HG02610 (cell line): ENCODE measurements at regions not wholly inside any gene's neighbourhood (a gene's known extent, or its start where the extent isn't known, plus 50 kb on each side); places are given as distances from the start of the nearest gene placed in this dataset.

Experiments used
- ATAC-seq: cut with Tn5 transposase; IDR thresholded peaks from one replicate; pipeline ENCODE4 v1.9.1; 2021; ENCODE audit warnings: mild to moderate bottlenecking, moderate library complexity; ENCODE audit not compliant: unreplicated experiment

- ATAC-seq, result no peak
These were observed 457.9 kb upstream of the TPK1 start for GRCh38 chr7:145293754-145294153.

DNA sequence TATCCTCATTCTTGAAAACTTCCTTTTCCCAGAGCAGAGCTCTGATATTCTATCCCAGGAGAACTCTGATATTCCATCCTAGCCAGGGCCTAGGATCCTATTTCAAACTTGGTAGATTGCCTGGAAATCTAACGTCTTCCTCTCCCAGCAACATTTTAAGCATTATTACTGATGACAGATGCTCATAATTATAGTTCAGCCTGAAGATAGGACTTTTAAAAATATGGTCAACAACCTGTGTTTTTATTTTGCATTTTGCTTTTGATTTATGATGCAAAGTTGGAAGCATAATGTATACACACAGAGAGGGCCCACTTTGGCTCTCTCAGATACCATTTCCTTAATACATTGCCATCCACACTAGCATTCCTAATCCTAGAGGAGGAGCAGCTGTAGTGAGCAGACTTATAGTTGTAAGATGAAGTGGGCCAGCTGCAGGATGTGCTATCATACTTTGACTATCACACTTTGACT, 457.4 kb upstream of the TPK1 start:
- no peak for ATAC-seq

DNA sequence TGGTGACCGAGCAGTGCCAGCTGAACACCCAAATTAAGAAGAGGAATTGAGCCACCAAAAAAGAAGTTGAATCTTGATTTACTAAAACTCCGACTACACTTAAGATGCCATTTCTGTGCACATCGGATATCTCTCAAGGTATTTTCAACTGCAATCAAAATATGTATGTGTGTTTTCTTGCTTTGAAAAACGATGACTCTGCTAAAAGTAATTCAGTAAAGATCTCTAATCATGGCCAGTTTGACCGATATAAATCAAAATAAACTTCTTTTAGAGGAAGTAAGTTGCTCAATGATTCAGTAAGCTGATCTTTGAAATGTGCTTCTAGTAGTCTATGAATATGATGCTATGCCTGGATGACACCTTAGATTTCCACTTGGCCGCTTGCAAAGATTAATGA, 453.5 kb upstream of the TPK1 start:
- no peak for ATAC-seq

DNA sequence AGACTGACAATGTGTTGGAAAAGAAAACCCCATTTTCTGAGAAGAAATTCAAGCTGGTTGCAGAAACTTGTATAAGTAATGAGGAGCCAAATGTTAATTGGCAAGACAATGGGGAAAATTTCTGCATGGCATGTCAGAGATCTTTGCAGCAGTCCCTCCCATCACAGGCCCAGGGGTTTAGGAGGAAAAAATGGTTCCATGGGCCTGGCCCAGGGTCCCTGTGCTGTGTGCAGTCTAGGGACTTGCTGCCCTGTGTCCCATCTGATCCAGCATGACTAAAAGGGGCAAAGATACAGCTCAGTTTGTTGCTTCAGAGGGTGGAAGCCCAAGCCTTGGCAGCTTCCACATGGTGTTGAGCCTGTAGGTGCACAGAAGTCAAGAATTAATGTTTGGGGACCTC, 440.3 kb upstream of the TPK1 start:
- ATAC-seq, result no peak

GRCh38 chr7:145269418-145270161, 433.7 kb upstream of the TPK1 start:
- ATAC-seq, result no peak

DNA sequence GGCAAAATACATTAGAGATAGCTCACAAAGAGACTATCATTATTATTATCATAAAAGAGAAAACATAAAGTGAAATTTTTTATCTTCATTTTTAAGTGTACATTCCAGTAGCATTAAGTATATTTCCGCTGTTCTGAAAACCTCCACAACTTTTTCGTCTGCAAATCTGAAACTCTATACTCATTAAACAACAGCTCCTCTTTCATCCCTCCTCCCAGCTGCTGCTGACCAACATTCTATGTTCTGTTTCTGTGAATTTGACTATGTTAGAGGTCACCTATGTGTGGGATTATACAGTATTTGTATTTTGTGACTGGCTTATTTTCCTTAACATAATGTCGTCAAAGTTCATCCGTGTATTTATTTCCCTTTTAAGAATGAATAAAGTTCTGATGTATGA, 429.3 kb upstream of the TPK1 start:
- ATAC-seq, result no peak

DNA sequence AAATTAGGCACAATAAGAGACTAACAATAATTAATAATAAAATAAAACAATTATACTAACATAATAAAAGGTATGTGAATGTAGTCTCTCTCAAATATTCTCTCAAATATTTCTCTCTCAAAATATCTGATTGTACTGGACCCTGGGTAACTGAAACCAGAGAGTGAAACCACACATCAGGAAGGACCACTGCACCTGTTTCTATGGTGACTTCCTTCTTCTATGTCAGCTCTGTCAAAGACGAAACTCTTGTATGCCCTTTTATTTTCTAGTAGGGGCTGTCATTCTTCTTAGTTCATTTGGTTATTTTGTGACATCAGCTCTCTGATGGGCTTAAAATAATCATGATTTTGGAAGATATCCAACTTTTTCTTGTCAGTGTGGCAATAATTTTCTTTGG, 428.0 kb upstream of the TPK1 start:
- ATAC-seq, result no peak

DNA sequence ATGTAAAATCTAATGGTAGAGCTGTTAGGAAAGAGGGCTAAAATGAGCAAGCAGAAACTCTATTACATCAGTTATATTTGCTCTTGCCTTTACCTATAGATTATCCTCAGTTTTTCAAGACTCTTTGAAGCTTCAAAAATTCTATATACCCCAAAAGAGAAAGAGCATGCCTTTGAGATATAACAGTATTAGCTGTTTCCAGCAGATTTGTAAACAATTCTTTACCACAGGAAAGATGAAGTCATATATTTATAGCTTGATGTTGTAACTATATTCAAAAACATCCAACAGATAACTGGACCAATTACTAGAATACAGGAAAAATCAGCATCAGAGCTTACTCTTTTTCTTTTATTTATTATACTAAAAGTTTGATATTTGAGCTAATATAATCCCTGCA, 416.2 kb upstream of the TPK1 start:
- ATAC-seq, result no peak

DNA sequence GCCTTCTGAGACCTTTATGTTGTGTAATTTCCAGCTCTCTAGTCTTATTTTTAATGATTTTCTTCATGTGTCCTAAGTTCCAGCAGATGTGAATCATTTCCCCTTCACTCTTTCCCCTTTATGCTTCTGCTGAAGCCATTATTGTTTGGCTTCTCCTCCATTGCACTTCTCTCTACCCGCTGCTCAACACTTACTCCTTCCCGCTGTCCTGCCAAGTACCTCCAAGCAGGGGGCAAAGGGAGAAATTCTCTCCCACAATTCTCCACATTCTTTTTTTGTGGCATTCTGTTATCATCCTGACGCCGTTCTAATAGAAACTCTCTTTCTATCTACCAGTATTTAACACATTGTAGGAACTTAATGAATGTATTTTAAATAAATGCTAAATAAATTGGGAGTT, 388.9 kb upstream of the TPK1 start:
- no peak for ATAC-seq

GRCh38 chr7:145219461-145219860, 383.6 kb upstream of the TPK1 start:
- ATAC-seq, result no peak

- no peak for ATAC-seq
These were observed 381.0 kb upstream of the TPK1 start for GRCh38 chr7:145216866-145217265.

GRCh38 chr7:145212050-145212449, 376.2 kb upstream of the TPK1 start:
- no peak for ATAC-seq

DNA sequence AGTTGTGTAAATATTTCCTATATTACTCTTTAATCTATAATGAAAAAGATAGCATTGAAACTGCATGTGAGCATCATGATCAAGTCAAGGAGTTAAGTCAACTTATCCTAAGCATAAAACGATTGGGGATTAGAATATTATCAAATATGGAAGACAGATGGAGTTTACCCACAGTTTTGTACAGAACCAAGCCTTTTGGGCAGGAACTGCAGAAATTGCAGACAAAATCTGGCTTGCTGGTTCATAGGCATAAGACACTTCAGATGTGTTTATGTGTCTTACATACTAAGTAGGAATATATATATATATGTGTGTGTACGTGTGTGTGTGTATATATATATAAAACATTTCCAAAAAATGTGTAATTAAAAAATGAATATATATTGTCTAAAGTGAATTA, 375.4 kb upstream of the TPK1 start:
- no peak for ATAC-seq

DNA sequence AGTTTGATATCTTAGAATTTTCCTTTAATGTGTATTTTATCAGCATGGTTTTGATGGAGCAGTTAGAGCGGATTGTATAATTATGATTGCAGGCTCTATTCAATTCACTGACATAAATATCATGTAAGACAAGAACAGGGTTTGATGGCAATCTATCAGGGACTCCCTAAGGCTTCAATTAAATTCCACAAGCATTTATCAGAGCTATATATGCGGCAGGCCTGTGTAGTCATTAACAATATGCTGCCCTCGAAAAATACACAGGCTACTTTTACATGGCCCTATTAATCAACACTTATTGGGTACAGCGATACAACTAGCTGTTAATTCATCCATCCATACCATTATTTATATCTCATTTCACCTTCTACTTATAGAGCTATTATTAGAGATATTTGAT, 358.1 kb upstream of the TPK1 start:
- no peak for ATAC-seq

DNA sequence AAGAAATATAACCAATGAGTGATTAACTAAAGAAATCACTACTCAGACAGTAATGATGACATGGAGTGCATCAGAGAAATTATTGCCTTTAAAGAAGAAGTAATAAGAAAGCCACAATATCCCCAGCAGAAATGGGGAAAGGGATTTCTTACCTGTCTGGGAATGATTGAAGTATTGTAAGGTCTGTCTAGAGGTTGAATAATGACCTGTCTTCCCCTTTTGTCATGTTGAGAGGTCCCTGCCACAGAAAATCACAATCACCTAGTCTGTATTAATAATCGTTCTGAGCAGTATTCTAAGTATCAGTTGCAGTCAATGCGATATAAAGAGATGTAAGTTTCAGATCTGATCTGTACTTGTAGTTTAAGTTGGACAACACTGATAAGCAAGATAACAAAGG, 349.1 kb upstream of the TPK1 start:
- no peak for ATAC-seq

GRCh38 chr7:145183069-145183468, 347.2 kb upstream of the TPK1 start:
- no peak for ATAC-seq

- no peak for ATAC-seq
These were observed 339.5 kb upstream of the TPK1 start for GRCh38 chr7:145175366-145175765.

- no peak for ATAC-seq
These were observed 334.1 kb upstream of the TPK1 start for GRCh38 chr7:145169908-145170307.

- no peak for ATAC-seq
These were observed 333.0 kb upstream of the TPK1 start for GRCh38 chr7:145168879-145169278.

DNA sequence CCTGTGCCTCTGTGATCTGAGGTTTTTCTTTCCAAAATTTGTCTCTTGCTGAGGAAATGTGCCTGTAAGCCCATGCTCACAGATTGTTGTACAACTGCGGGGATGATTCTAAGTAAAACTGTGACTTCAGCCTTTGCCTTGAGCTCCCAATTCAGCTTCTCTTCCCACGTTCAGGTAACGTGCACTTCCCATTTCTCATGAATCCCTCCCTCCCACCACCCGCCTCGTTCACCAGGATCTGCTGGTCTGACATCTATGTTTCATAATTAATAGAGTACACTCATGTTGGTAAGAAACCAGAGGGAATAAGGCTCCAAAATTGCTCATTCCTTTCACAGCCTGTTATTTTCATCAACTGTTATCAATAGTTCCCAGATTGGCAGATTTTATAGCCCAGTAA, 332.6 kb upstream of the TPK1 start:
- no peak for ATAC-seq

- ATAC-seq, result no peak
These were observed 321.0 kb upstream of the TPK1 start for GRCh38 chr7:145156834-145157233.

GRCh38 chr7:145152589-145152988, 316.7 kb upstream of the TPK1 start:
- ATAC-seq, result no peak

- no peak for ATAC-seq
These were observed 315.8 kb upstream of the TPK1 start for GRCh38 chr7:145151676-145152075.
